Fibroblast of skin of left quadriceps (primary cell): ENCODE measurements at regions not wholly inside any gene's neighbourhood (a gene's known extent, or its start where the extent isn't known, plus 50 kb on each side); places are given as distances from the start of the nearest gene placed in this dataset.

Source experiments
- DNase-seq, 2 experiments: peaks; one replicate each; pipeline ENCODE4 v3.0.0-alpha.2; 2013; ENCODE audit warnings: low read depth in 2 of 2

- DNase-seq: no peak
Measured at GRCh38 chr15:93282808-93283207, 193.8 kb upstream of the RGMA start.

GRCh38 chr15:93278783-93279182 is 189.8 kb upstream of the RGMA start:
- no peak for DNase-seq

- no peak for DNase-seq
Measured at GRCh38 chr15:93278006-93278405, 189.0 kb upstream of the RGMA start.

- no peak for DNase-seq
Measured at GRCh38 chr15:93274257-93274656, 185.2 kb upstream of the RGMA start.

- DNase-seq: no peak
Measured at GRCh38 chr15:93271871-93272270, 182.9 kb upstream of the RGMA start.

GRCh38 chr15:93270937-93271467 is 182.0 kb upstream of the RGMA start:
- no peak for DNase-seq

- DNase-seq: no peak
Measured at GRCh38 chr15:93268066-93268465, 179.1 kb upstream of the RGMA start.

- DNase-seq: no peak
Measured at GRCh38 chr15:93266291-93266690, 177.3 kb upstream of the RGMA start.

GRCh38 chr15:93265111-93265556 is 176.1 kb upstream of the RGMA start:
- peak; percentile 35 to 38 for DNase-seq

- DNase-seq: no peak
Measured at GRCh38 chr15:93261845-93262244, 172.8 kb upstream of the RGMA start.

GRCh38 chr15:93257920-93258319 is 168.9 kb upstream of the RGMA start:
- DNase-seq: no peak

GRCh38 chr15:93253681-93254080 is 164.7 kb upstream of the RGMA start:
- no peak for DNase-seq

GRCh38 chr15:93252780-93253179 is 163.8 kb upstream of the RGMA start:
- no peak for DNase-seq

GRCh38 chr15:93250950-93251349 is 161.9 kb upstream of the RGMA start:
- no peak for DNase-seq

GRCh38 chr15:93250209-93250608 is 161.2 kb upstream of the RGMA start:
- no peak for DNase-seq

- no peak for DNase-seq
Measured at GRCh38 chr15:93249623-93250022, 160.6 kb upstream of the RGMA start.

- no peak for DNase-seq
Measured at GRCh38 chr15:93247466-93248121, 158.6 kb upstream of the RGMA start.

- DNase-seq: no peak
Measured at GRCh38 chr15:93246266-93247242, 157.5 kb upstream of the RGMA start.

GRCh38 chr15:93245661-93246042 is 156.6 kb upstream of the RGMA start:
- DNase-seq: no peak

GRCh38 chr15:93244696-93245660 is 156.0 kb upstream of the RGMA start:
- DNase-seq: no peak

- DNase-seq: no peak
Measured at GRCh38 chr15:93243573-93243972, 154.6 kb upstream of the RGMA start.
